OCI-LY7 (cell line): ENCODE measurements at regions not wholly inside any gene's neighbourhood (a gene's known extent, or its start where the extent isn't known, plus 50 kb on each side); places are given as distances from the start of the nearest gene placed in this dataset.

Experiments
- CTCF ChIP-seq: fragments of 200-600 bp; sonication (generic); conservative IDR thresholded peaks from 2 replicates; pipeline ENCODE4 v1.5.1; 2014; ENCODE audit warnings: mild to moderate bottlenecking, antibody characterized with exemption, low read length, moderate library complexity, mixed read lengths
- EZH2phosphoT487 ChIP-seq: fragments of 200-600 bp; sonication (generic); IDR thresholded peaks from 2 replicates; pipeline ENCODE4 v1.6.1; 2018; ENCODE audit warnings: low read depth, borderline replicate concordance, mild to moderate bottlenecking, mixed run types, antibody characterized with exemption, low read length, moderate library complexity, mixed read lengths

- TF ChIP-seq CTCF = no peak
- TF ChIP-seq EZH2phosphoT487 = no peak
These were observed 50.4 kb upstream of the GRM8 start for GRCh38 chr7:127303102-127303501.
